HG03520 (cell line): ENCODE measurements at regions not wholly inside any gene's neighbourhood (a gene's known extent, or its start where the extent isn't known, plus 50 kb on each side); places are given as distances from the start of the nearest gene placed in this dataset.
"Not testable (repeated sequence)": the region's sequence is repeated elsewhere in the genome, so short reads cannot be mapped to it uniquely, and the experiment has no call there.

Experiments used
- ATAC-seq: cut with Tn5 transposase; IDR thresholded peaks from one replicate; pipeline ENCODE4 v1.9.1; 2021; ENCODE audit warnings: mild to moderate bottlenecking, moderate library complexity; ENCODE audit not compliant: unreplicated experiment

- ATAC-seq, result not testable (repeated sequence)
Observed at GRCh38 chr14:87734577-87735360, 258.2 kb downstream of the GALC start.

DNA sequence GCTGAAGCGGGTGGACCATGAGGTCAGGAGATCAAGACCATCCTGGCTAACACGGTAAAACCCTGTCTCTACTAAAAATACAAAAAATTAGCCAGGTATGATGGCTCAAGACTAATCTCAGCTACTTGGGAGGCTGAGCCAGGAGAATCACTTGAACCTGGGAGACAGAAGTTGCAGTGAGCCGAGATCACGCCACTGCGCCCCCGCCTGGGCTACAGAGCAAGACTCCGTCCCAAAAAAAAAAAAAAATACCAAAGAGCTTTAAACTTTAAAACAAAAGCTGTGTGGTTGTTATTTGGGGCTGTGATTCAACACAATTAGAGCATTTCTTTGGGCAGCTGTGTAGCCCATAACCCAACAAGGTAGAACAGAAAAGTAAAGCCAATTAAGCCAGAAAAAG is 259.9 kb downstream of the GALC start:
- not testable (repeated sequence) for ATAC-seq

DNA sequence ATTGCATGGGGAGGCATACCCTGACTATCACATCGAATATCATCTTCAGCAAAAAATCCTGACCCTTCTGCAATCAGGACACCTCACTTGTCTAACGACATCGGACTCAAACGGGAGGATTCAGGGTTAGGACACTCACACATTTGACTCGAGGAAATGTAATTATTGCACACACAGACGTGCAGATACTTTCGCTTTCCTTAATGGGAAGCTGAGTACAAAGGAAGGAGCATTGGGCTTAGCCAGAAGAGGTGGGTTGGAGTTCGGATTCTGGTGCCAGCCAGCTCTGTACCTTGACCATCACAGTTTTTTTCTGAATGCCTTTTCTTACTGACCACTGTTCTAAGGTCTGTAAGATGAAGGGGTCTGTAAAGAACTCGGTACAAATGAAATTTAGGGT is 260.4 kb downstream of the GALC start:
- ATAC-seq, result no peak

- ATAC-seq, result no peak
Observed at GRCh38 chr14:87725318-87725717, 267.7 kb downstream of the GALC start.

DNA sequence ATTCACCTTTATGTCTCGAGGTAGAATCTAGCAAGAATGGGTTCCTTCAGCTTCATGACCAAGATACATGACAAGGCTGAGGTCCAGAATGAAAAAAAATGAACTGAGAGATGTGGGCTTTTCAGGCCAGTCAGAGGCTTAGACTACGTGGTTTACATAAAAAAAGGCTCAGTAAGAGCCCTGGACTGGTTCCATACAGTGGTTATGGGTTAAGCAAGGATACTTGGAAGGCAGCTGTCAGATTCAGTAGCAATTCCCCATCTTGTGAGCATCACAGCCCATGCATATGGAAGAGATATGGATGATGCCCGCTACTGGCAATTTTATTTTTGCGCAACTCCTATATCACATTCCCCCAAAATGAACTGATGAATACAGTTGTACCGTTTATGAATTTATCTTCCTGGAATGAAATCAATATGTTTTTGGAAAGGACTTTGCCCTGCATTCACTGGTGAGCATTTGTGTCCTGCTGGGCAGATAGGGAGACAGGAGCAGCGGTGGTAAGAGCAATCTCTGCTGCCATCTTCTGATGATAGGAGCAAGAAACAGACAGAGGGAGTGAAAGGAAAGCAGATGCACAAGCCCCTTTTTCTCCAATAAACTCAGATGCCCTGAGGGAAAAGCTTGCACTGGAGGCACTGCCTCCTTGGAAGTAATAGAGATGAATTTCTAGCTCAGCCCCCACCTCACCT is 280.4 kb downstream of the GALC start:
- no peak for ATAC-seq

DNA sequence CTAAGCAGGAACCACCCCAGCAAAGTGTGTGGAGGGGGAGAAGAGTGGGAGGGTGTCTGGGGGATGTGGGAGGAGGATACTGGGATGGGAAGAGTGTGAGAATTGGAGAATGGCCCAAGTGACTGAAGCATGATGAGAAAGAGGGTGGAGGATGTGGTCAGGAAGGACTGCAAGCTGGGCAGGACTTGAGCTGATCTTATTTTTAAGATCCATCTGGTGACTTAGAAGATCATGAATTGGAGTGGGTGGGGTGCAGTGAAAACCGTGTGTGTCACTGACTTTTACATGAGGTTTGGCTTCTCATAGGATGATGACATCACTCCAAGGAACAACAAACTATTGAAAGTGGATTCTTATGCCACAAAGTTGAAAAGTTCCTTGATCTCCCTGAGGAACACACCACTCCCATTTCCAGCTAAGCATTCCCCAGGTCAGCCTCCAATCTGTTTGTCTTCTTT is 287.5 kb downstream of the GALC start:
- ATAC-seq, result no peak

GRCh38 chr14:87698481-87698880 is 294.5 kb downstream of the GALC start:
- ATAC-seq, result no peak

DNA sequence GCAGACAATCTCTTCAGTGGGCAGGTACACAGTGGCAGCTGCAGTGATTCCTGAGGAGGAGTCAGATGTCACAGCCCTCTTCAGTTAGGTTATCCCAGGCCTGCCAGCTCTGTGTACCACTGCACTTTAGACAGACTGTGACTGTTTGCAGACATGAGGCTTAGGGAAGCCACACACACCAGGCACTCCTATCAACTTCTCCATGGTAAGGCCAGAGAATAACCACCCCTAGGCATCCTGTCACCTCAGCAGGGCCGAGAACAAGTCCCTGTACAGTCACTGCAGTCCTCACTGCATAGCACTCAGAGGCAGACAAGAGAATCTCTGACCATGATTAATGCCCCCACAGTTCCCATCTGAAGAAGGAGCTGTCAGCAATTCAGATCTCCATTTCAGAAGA is 296.5 kb downstream of the GALC start:
- no peak for ATAC-seq

- no peak for ATAC-seq
Observed at GRCh38 chr14:87691042-87691881, 301.7 kb downstream of the GALC start.

DNA sequence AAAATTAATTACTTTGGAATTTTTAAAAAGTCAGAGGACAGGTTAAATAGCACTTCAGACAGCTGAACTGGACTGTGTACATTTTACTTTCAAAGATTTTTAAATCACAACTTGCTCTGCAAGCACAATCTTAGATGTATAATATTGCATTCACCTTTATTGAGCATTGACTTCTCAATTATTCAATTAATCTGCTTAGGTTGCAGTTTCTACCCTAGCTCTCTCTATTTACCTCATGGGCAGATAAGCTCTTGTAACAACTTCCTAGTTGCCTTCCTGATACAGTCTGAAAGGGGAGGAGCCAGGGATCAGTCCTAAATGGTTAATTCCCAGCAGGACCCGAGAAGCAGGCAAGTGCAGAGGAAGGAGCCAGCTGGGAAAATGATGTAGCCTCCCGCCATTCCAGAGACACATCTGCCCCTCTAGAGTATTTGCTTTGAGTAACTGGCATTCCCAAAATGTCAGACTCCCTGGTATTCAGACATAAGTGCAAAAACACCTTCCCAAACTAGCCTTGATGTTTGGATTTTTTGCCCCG is 302.8 kb downstream of the GALC start:
- ATAC-seq, result no peak

DNA sequence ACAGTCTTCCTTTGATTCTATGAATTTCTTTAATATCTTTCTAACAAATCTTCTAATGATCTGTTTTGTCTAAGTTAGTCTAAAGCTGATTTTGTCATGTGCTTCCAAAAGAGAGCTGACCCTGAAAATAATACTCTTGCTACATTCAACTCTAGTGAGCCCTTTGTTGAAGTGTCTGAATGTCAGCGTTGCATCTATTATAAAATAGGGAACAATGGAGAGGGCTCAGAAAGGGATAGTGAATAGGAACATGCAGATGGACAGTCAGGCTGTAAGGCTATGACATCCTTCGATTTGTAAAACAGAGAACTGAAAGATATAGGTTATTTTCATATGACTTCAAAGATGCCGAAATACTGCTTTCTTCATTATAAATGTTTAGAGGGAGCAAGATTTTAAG is 304.5 kb downstream of the GALC start:
- no peak for ATAC-seq

- no peak for ATAC-seq
Observed at GRCh38 chr14:87687420-87687819, 305.6 kb downstream of the GALC start.

GRCh38 chr14:87686746-87687145 is 306.2 kb downstream of the GALC start:
- no peak for ATAC-seq

DNA sequence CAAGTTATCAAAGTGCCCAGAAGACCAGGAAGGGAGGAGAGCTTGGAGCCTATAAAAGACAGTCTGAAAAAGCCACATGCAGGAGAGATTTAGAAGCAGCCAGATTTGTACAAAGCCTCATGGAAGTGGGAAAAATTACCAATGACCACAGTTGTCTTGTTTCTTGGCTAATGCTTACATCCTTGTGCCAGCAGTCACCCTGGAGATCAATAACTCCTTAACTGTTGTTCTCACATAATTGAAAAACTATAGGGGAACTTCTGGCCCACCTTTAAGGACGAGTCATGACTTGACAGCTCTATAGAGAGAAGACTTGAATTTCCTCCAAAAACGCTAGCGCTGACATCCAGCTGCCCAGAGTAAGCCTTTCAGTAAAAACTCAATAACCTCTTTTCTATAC is 313.1 kb downstream of the GALC start:
- no peak for ATAC-seq

GRCh38 chr14:87678624-87679023 is 314.4 kb downstream of the GALC start:
- ATAC-seq, result no peak

DNA sequence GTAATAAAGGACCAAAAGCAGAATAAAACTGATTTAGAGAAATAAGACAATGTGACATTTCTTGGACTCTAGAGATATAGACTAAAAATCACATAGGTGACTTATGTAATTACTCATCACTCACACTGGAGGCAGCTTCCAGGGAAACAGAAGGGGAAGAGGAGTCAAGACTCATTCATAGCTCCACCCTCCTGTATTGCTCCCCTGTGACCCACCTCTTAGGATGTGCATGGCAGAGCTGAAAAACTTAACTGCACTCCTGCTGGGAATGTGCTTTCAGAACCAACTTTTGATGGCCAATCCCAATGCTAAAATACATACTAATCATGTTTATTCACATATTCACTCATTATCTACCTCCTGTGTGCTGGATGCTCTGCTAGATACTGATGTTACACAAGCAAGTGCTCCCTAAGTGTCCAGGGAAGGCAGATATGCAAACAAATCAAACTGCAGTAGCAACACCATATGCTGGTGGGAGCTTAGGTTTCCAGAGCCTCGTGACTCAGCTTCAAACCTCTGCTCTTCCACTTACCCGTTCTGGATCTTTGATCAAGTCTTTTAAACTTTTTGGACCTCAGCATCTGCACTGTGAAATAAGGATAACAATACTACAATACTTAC is 316.1 kb downstream of the GALC start:
- no peak for ATAC-seq

- no peak for ATAC-seq
Observed at GRCh38 chr14:87667659-87668058, 325.3 kb downstream of the GALC start.

DNA sequence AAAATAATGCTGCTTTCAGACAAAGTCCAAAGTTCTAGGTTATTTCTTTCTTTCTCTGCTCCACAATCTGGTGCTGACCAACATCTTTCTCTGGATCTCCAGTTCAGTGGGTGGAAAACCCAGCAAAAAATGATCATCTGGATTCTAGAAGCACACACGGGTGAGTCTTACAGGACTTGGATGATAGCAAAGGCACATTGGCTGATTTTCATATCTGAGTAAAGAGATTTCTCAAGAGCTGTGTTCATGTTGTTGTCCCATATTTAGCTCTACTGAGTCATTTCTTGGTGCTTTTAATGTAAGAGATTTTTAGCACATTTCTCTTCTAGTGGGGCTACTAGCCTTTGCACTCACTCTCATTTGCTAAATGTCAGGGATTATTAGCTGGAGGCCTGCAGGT is 336.7 kb downstream of the GALC start:
- no peak for ATAC-seq

GRCh38 chr14:87652278-87652677 is 340.7 kb downstream of the GALC start:
- no peak for ATAC-seq

DNA sequence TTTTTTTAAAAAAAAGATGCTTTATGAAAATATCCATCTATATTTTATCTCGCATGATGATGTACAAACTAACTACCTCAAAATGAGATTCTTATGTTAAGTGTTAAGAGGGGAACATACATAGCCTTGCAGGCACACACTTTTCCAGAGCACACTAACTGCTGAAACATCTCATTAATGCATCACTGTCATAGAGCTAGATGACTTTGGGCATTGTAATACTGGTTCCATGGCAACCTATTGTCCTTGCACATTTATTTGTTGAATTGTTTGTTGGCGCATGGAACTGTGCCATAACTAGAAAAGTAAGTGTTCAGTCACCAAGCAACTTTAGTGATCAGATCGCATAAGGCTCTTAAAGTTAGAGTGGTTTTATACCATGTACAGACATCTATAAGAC is 348.3 kb downstream of the GALC start:
- no peak for ATAC-seq

DNA sequence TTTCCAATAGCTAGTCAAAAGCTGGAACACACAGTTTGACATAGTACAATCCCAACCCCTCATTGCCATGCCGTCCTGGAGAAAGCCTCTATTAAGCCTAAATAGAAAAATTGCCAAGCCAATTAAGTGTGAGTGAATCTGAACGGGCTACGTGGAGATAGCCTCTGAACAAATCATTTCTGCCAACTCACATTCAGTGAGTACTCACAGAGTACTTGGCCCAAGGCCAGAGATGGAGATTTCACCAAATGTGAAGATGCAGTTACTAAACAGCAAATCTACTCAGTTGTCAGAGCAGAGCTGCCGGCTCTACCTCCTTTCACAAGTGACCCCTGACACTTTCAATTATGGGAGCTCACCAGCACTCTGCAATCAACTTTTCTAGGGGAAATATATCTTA is 350.0 kb downstream of the GALC start:
- no peak for ATAC-seq
